Type B pancreatic cell (in vitro differentiated cells): ENCODE measurements at regions not wholly inside any gene's neighbourhood (a gene's known extent, or its start where the extent isn't known, plus 50 kb on each side); places are given as distances from the start of the nearest gene placed in this dataset.
A peak's percentile ranks its signal among the peaks of the same experiment; 100 is the strongest.

Source experiments
- DNase-seq: peaks from one replicate; pipeline ENCODE4 v3.0.0; 2021; ENCODE audit warnings: mixed read lengths; ENCODE audit not compliant: unreplicated experiment; ENCODE audit errors: extremely low spot score
- H3K27ac Mint-ChIP-seq: 2 replicates; pipeline ENCODE4 v1.8.0; 2021; ENCODE audit warnings: mild to moderate bottlenecking, mixed read lengths
- H3K27me3 Mint-ChIP-seq: 2 replicates; pipeline ENCODE4 v1.8.0; 2021; ENCODE audit warnings: mixed read lengths
- H3K36me3 Mint-ChIP-seq: 2 replicates; pipeline ENCODE4 v1.8.0; 2021; ENCODE audit warnings: mixed read lengths
- H3K4me1 Mint-ChIP-seq: one replicate; pipeline ENCODE4 v1.8.0; 2021; ENCODE audit warnings: mixed read lengths; ENCODE audit not compliant: unreplicated experiment
- H3K4me3 Mint-ChIP-seq: 2 replicates; pipeline ENCODE4 v1.8.0; 2021; ENCODE audit warnings: mild to moderate bottlenecking, mixed read lengths
- H3K9me3 Mint-ChIP-seq: 2 replicates; pipeline ENCODE4 v1.8.0; 2021; ENCODE audit warnings: mixed read lengths
- CTCF ChIP-seq: fragments of 200-600 bp; sonication (generic); conservative IDR thresholded peaks from 2 replicates; pipeline ENCODE4 v1.5.0; 2021; ENCODE audit warnings: antibody characterized with exemption, mild to moderate bottlenecking

- Mint-ChIP-seq H3K4me1 (no peaks in the 10 kb centered on the region), H3K27ac (no peak overlapping the region), H3K9me3 (no peaks in the 10 kb centered on the region), H3K4me3 (no peak overlapping the region), H3K27me3 (peaks cover 23% of the 10 kb centered on the region), H3K36me3 (no peaks in the 10 kb centered on the region)
- DNase-seq, result no peak
- TF ChIP-seq CTCF, result no peak
Observed at GRCh38 chr2:19846567-19846966, 55.2 kb downstream of the TTC32 start.

GRCh38 chr2:19846030-19846429, 55.8 kb downstream of the TTC32 start:
- Mint-ChIP-seq H3K4me3 (no peak overlapping the region), H3K4me1 (no peaks in the 10 kb centered on the region), H3K27me3 (peaks cover 26% of the 10 kb centered on the region), H3K9me3 (no peaks in the 10 kb centered on the region), H3K27ac (no peak overlapping the region), H3K36me3 (no peaks in the 10 kb centered on the region)
- no peak for TF ChIP-seq CTCF
- DNase-seq, result peak; percentile 49

- Mint-ChIP-seq H3K27ac (no peak overlapping the region), H3K27me3 (peaks cover 23% of the 10 kb centered on the region), H3K36me3 (no peaks in the 10 kb centered on the region), H3K4me1 (no peaks in the 10 kb centered on the region), H3K4me3 (no peak overlapping the region), H3K9me3 (no peaks in the 10 kb centered on the region)
- DNase-seq, result peak; percentile 48
- no peak for TF ChIP-seq CTCF
Observed at GRCh38 chr2:19845323-19845920, 56.4 kb downstream of the TTC32 start.

- Mint-ChIP-seq H3K4me3 (no peak overlapping the region), H3K36me3 (no peaks in the 10 kb centered on the region), H3K27ac (no peak overlapping the region), H3K9me3 (no peaks in the 10 kb centered on the region), H3K4me1 (no peaks in the 10 kb centered on the region), H3K27me3 (peaks cover 23% of the 10 kb centered on the region)
- peak; percentile 25 for DNase-seq
- no peak for TF ChIP-seq CTCF
Observed at GRCh38 chr2:19844750-19845149, 57.0 kb downstream of the TTC32 start.

- H3K4me3 Mint-ChIP-seq, result no peak overlapping the region
- peaks cover 25% of the 10 kb centered on the region for H3K27me3 Mint-ChIP-seq
- DNase-seq, result peak; percentile 47
- H3K27ac Mint-ChIP-seq, result no peak overlapping the region
- no peak for TF ChIP-seq CTCF
- no peaks in the 10 kb centered on the region for H3K36me3 Mint-ChIP-seq
- H3K9me3 Mint-ChIP-seq, result no peaks in the 10 kb centered on the region
- H3K4me1 Mint-ChIP-seq, result no peaks in the 10 kb centered on the region
Observed at GRCh38 chr2:19843992-19844515, 57.7 kb downstream of the TTC32 start.
